H9 (cell line): ENCODE measurements at regions not wholly inside any gene's neighbourhood (a gene's known extent, or its start where the extent isn't known, plus 50 kb on each side); places are given as distances from the start of the nearest gene placed in this dataset.

Experiments
- DNase-seq: peaks from one replicate; pipeline ENCODE4 v3.0.0-alpha.2; 2017
- H2AFZ ChIP-seq: one replicate; pipeline ENCODE4 v1.6.1; 2013; ENCODE audit warnings: mild to moderate bottlenecking, low read length, control low read depth, moderate library complexity
- H2AK5ac ChIP-seq: 2 replicates; pipeline ENCODE4 v1.6.1; 2013; ENCODE audit warnings: low read length, control low read depth, mixed read lengths; ENCODE audit not compliant: insufficient read length
- H2BK120ac ChIP-seq: one replicate; pipeline ENCODE4 v1.6.1; 2013; ENCODE audit warnings: low read depth, mild to moderate bottlenecking, low read length, control low read depth, inconsistent platforms; ENCODE audit not compliant: poor library complexity, severe bottlenecking
- H2BK12ac ChIP-seq: 2 replicates; pipeline ENCODE4 v1.6.1; 2013; ENCODE audit warnings: low read length, control low read depth, mixed read lengths, low read depth; ENCODE audit not compliant: insufficient read length
- H2BK15ac ChIP-seq: 2 replicates; pipeline ENCODE4 v1.6.1; 2013; ENCODE audit warnings: low read depth, low read length, control low read depth
- H2BK20ac ChIP-seq: one replicate; pipeline ENCODE4 v1.6.1; 2013; ENCODE audit warnings: low read depth, mild to moderate bottlenecking, low read length, control low read depth, inconsistent platforms; ENCODE audit not compliant: poor library complexity, severe bottlenecking
- H2BK5ac ChIP-seq: 2 replicates; pipeline ENCODE4 v1.6.1; 2013; ENCODE audit warnings: low read length, control low read depth, mixed read lengths; ENCODE audit not compliant: insufficient read length
- H3K14ac ChIP-seq: 2 replicates; pipeline ENCODE4 v1.6.1; 2013; ENCODE audit warnings: low read length, control low read depth; ENCODE audit not compliant: insufficient read depth
- H3K18ac ChIP-seq: 2 replicates; pipeline ENCODE4 v1.6.1; 2013; ENCODE audit warnings: low read depth, mild to moderate bottlenecking, mixed read lengths, low read length, control low read depth; ENCODE audit not compliant: insufficient read length
- H3K23ac ChIP-seq: 2 replicates; pipeline ENCODE4 v1.6.1; 2013; ENCODE audit warnings: low read length, control low read depth, mixed read lengths, low read depth; ENCODE audit not compliant: insufficient read length
- H3K23me2 ChIP-seq: 2 replicates; pipeline ENCODE4 v1.6.1; 2013; ENCODE audit warnings: low read depth, mild to moderate bottlenecking, mixed read lengths, low read length, control low read depth; ENCODE audit not compliant: insufficient read length, poor library complexity, severe bottlenecking
- H3K27ac ChIP-seq: 2 replicates; pipeline ENCODE4 v1.5.1; 2013; ENCODE audit warnings: low read length, control low read depth, mixed read lengths, low read depth; ENCODE audit not compliant: insufficient read length
- H3K27me3 ChIP-seq: 2 replicates; pipeline ENCODE4 v1.6.1; 2013; ENCODE audit warnings: low read length, control low read depth, inconsistent platforms; ENCODE audit not compliant: insufficient read depth
- H3K4ac ChIP-seq: 2 replicates; pipeline ENCODE4 v1.6.1; 2013; ENCODE audit warnings: low read depth, mild to moderate bottlenecking, control low read depth, inconsistent platforms, low read length, moderate library complexity
- H3K4me1 ChIP-seq: 2 replicates; pipeline ENCODE4 v1.6.1; 2013; ENCODE audit warnings: low read length, control low read depth, inconsistent platforms; ENCODE audit not compliant: insufficient read depth
- H3K4me2 ChIP-seq: 2 replicates; pipeline ENCODE4 v1.6.1; 2013; ENCODE audit warnings: low read length, control low read depth, mixed read lengths; ENCODE audit not compliant: insufficient read length, insufficient read depth
- H3K56ac ChIP-seq: 2 replicates; pipeline ENCODE4 v1.6.1; 2013; ENCODE audit warnings: low read depth, mild to moderate bottlenecking, mixed read lengths, low read length, control low read depth; ENCODE audit not compliant: insufficient read length
- H3K79me1 ChIP-seq: 2 replicates; pipeline ENCODE4 v1.6.1; 2013; ENCODE audit warnings: low read depth, mild to moderate bottlenecking, moderate library complexity, low read length, control low read depth, inconsistent platforms; ENCODE audit not compliant: insufficient read depth, poor library complexity, severe bottlenecking
- H3K79me2 ChIP-seq: 2 replicates; pipeline ENCODE4 v1.6.1; 2013; ENCODE audit warnings: low read length, control low read depth, inconsistent platforms; ENCODE audit not compliant: insufficient read depth
- H3K9ac ChIP-seq: 2 replicates; pipeline ENCODE4 v1.6.1; 2013; ENCODE audit warnings: low read length, control low read depth, mixed read lengths; ENCODE audit not compliant: insufficient read length; ENCODE audit errors: extremely low read depth
- H3K9me3 ChIP-seq: one replicate; pipeline ENCODE4 v1.6.1; 2013; ENCODE audit warnings: low read depth, low read length, inconsistent platforms; ENCODE audit not compliant: control insufficient read depth
- H3T11ph ChIP-seq: one replicate; pipeline ENCODE4 v1.6.1; 2013; ENCODE audit warnings: mild to moderate bottlenecking, low read length, control low read depth, inconsistent platforms
- H4K20me1 ChIP-seq: one replicate; pipeline ENCODE4 v1.6.1; 2013; ENCODE audit not compliant: control insufficient read depth, insufficient read length, insufficient read depth
- H4K5ac ChIP-seq: 2 replicates; pipeline ENCODE4 v1.6.1; 2013; ENCODE audit warnings: low read depth, mild to moderate bottlenecking, mixed read lengths, low read length, control low read depth; ENCODE audit not compliant: insufficient read length
- H4K8ac ChIP-seq: replicated peaks from 2 replicates; pipeline ENCODE4 v1.6.1; 2013; ENCODE audit warnings: low read length, control low read depth, mixed read lengths, low read depth; ENCODE audit not compliant: insufficient read length
- H4K91ac ChIP-seq: 2 replicates; pipeline ENCODE4 v1.6.1; 2013; ENCODE audit warnings: low read depth, mild to moderate bottlenecking, moderate library complexity, mixed read lengths, low read length, control low read depth; ENCODE audit not compliant: insufficient read length
- H3K27ac Mint-ChIP-seq, 3 experiments: 2 replicates in 2 of 3; 3 replicates in 1 of 3; pipeline ENCODE4 v1.8.0; 2020 to 2021; ENCODE audit warnings: mixed read lengths in 3 of 3, mild to moderate bottlenecking in 1 of 3, moderate library complexity in 1 of 3
- H3K27me3 Mint-ChIP-seq: 2 replicates; pipeline ENCODE4 v1.8.0; 2021; ENCODE audit warnings: low read depth, mild to moderate bottlenecking, moderate library complexity, mixed read lengths
- H3K36me3 Mint-ChIP-seq, 3 experiments: 2 replicates in 2 of 3; 3 replicates in 1 of 3; pipeline ENCODE4 v1.8.0; 2020 to 2021; ENCODE audit warnings: low read depth in 3 of 3, mixed read lengths in 3 of 3; ENCODE audit not compliant: insufficient read depth in 1 of 3
- H3K4me1 Mint-ChIP-seq, 2 experiments: 2 replicates each; pipeline ENCODE4 v1.8.0; 2020; ENCODE audit warnings: mixed read lengths in 2 of 2
- H3K4me3 Mint-ChIP-seq, 2 experiments: 2 replicates in 1 of 2; 3 replicates in 1 of 2; pipeline ENCODE4 v1.8.0; 2020 to 2021; ENCODE audit warnings: mild to moderate bottlenecking in 2 of 2, mixed read lengths in 2 of 2, moderate library complexity in 1 of 2
- H3K9me3 Mint-ChIP-seq, 2 experiments: 2 replicates in 1 of 2; 3 replicates in 1 of 2; pipeline ENCODE4 v1.8.0; 2020; ENCODE audit warnings: mild to moderate bottlenecking in 2 of 2, mixed read lengths in 2 of 2, moderate library complexity in 1 of 2
- WGBS: extraction: QIAGEN DNeasy Blood & Tissue Kit; methylation state at CpG from one replicate; pipeline ENCODE4 v1.1.7; 2013; ENCODE audit warnings: missing lambda C conversion rate, low lambda C conversion rate, mixed read lengths; ENCODE audit not compliant: insufficient read length; ENCODE audit errors: extremely low coverage; 5-methylcytosine and 5-hydroxymethylcytosine counted together
- TF ChIP-seq, protein P1 (sequence below): fragments of 200-600 bp; sonication (generic); conservative IDR thresholded peaks from 3 replicates; pipeline ENCODE4 v1.8.0; 2021; ENCODE audit warnings: antibody characterized with exemption, mild to moderate bottlenecking

DNA sequence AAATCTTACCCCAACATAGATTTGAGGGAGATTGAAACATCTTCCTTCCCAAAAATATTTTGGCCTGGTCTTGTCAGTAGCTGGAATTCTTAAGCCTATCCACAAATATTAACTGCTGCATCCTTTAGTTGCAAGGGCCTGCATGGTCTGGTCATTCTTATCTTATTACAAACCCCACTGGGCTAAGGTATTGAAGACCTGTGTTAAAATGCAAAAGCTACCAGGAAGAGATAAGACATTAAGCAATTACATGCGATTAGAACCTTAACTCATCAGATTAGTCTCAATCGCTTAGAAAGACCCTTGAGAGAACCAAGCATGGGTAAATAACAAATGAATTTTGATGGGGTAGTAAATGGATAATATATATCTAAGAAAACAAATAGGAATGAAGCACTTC is 426.6 kb downstream of the FRK start:
- no peak overlapping the region for H3K27ac Mint-ChIP-seq
- no peaks in the 10 kb centered on the region for H3K27me3 Mint-ChIP-seq
- H3K56ac ChIP-seq, result no peak overlapping the region
- no peak overlapping the region for H3K27ac ChIP-seq
- H3K9me3 ChIP-seq, result no peaks in the 10 kb centered on the region
- no peak overlapping the region for H3K4me2 ChIP-seq
- H3K36me3 Mint-ChIP-seq, result no peaks in the 10 kb centered on the region
- H3K18ac ChIP-seq, result no peak overlapping the region
- H3K79me2 ChIP-seq, result no peaks in the 10 kb centered on the region
- no peaks in the 10 kb centered on the region for H3K9me3 Mint-ChIP-seq
- no peak overlapping the region for H4K8ac ChIP-seq
- H4K91ac ChIP-seq, result no peak overlapping the region
- H3T11ph ChIP-seq, result no peak overlapping the region
- no peak overlapping the region for H3K4ac ChIP-seq
- no peak overlapping the region for H2AK5ac ChIP-seq
- H4K5ac ChIP-seq, result no peak overlapping the region
- H2BK12ac ChIP-seq, result no peak overlapping the region
- no peaks in the 10 kb centered on the region for H3K79me1 ChIP-seq
- TF ChIP-seq, protein P1, sequence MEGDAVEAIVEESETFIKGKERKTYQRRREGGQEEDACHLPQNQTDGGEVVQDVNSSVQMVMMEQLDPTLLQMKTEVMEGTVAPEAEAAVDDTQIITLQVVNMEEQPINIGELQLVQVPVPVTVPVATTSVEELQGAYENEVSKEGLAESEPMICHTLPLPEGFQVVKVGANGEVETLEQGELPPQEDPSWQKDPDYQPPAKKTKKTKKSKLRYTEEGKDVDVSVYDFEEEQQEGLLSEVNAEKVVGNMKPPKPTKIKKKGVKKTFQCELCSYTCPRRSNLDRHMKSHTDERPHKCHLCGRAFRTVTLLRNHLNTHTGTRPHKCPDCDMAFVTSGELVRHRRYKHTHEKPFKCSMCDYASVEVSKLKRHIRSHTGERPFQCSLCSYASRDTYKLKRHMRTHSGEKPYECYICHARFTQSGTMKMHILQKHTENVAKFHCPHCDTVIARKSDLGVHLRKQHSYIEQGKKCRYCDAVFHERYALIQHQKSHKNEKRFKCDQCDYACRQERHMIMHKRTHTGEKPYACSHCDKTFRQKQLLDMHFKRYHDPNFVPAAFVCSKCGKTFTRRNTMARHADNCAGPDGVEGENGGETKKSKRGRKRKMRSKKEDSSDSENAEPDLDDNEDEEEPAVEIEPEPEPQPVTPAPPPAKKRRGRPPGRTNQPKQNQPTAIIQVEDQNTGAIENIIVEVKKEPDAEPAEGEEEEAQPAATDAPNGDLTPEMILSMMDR, result no peak
- H3K9ac ChIP-seq, result no peak overlapping the region
- no peak overlapping the region for H2BK20ac ChIP-seq
- no peak overlapping the region for H2AFZ ChIP-seq
- no peaks in the 10 kb centered on the region for H4K20me1 ChIP-seq
- H3K4me3 Mint-ChIP-seq, result no peak overlapping the region
- H3K4me1 Mint-ChIP-seq, result no peaks in the 10 kb centered on the region
- no peak overlapping the region for H3K14ac ChIP-seq
- no peaks in the 10 kb centered on the region for H3K4me1 ChIP-seq
- H2BK5ac ChIP-seq, result no peak overlapping the region
- H3K23me2 ChIP-seq, result no peaks in the 10 kb centered on the region
- no CpG with 5 or more reads among the region's 2 CpGs for WGBS
- no peak overlapping the region for H2BK120ac ChIP-seq
- H3K27me3 ChIP-seq, result no peaks in the 10 kb centered on the region
- no peak for DNase-seq
- no peak overlapping the region for H3K23ac ChIP-seq
- H2BK15ac ChIP-seq, result no peak overlapping the region
